Progenitor cell of endocrine pancreas (in vitro differentiated cells): ENCODE measurements at regions not wholly inside any gene's neighbourhood (a gene's known extent, or its start where the extent isn't known, plus 50 kb on each side); places are given as distances from the start of the nearest gene placed in this dataset.

ENCODE experiments used
- DNase-seq: peaks from one replicate; pipeline ENCODE4 v3.0.0; 2021; ENCODE audit warnings: low spot score; ENCODE audit not compliant: unreplicated experiment
- H3K27ac Mint-ChIP-seq: 2 replicates; pipeline ENCODE4 v1.8.0; 2021; ENCODE audit warnings: mild to moderate bottlenecking, moderate library complexity, mixed read lengths
- H3K27me3 Mint-ChIP-seq: 2 replicates; pipeline ENCODE4 v1.8.0; 2021; ENCODE audit warnings: mixed read lengths
- H3K36me3 Mint-ChIP-seq: 2 replicates; pipeline ENCODE4 v1.8.0; 2022; ENCODE audit warnings: mixed read lengths; ENCODE audit not compliant: insufficient read depth
- H3K4me1 Mint-ChIP-seq: 2 replicates; pipeline ENCODE4 v1.8.0; 2021; ENCODE audit warnings: low read depth, mixed read lengths
- H3K4me3 Mint-ChIP-seq: 2 replicates; pipeline ENCODE4 v1.8.0; 2021; ENCODE audit warnings: low read depth, mild to moderate bottlenecking, moderate library complexity, mixed read lengths
- H3K9me3 Mint-ChIP-seq: 2 replicates; pipeline ENCODE4 v1.8.0; 2021; ENCODE audit warnings: low read depth, mixed read lengths
- TF ChIP-seq, protein P1 (sequence below): fragments of 200-600 bp; sonication (generic); IDR thresholded peaks from one replicate; pipeline ENCODE4 v1.5.0; 2021; ENCODE audit warnings: antibody characterized with exemption, mild to moderate bottlenecking; ENCODE audit not compliant: unreplicated experiment

DNA sequence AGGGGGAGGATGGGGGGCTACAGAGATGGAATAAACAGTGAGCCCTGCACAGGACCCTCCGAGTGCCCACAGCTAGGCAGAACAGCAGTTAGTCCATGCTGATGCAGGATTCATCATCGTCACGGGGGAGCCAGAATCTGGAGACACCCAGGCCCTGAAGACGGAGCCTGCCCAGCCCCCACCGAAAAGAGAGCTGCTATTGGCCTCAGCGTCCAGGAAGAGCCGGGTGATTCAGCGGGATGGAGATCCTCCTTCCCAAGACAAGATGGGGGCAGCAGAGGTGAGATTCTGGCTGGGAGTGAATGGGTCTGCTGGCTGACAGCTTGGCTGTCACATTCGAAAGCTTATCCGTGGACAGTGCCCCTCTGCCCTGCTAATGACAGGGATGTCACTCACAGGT lies 133.6 kb upstream of the CRHR1 start:
- H3K9me3 Mint-ChIP-seq = no peaks in the 10 kb centered on the region
- peaks cover 2% of the 10 kb centered on the region for H3K4me1 Mint-ChIP-seq
- TF ChIP-seq, protein P1, sequence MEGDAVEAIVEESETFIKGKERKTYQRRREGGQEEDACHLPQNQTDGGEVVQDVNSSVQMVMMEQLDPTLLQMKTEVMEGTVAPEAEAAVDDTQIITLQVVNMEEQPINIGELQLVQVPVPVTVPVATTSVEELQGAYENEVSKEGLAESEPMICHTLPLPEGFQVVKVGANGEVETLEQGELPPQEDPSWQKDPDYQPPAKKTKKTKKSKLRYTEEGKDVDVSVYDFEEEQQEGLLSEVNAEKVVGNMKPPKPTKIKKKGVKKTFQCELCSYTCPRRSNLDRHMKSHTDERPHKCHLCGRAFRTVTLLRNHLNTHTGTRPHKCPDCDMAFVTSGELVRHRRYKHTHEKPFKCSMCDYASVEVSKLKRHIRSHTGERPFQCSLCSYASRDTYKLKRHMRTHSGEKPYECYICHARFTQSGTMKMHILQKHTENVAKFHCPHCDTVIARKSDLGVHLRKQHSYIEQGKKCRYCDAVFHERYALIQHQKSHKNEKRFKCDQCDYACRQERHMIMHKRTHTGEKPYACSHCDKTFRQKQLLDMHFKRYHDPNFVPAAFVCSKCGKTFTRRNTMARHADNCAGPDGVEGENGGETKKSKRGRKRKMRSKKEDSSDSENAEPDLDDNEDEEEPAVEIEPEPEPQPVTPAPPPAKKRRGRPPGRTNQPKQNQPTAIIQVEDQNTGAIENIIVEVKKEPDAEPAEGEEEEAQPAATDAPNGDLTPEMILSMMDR = no peak
- no peak for DNase-seq
- H3K27ac Mint-ChIP-seq = no peak overlapping the region
- H3K4me3 Mint-ChIP-seq = no peak overlapping the region
- no peaks in the 10 kb centered on the region for H3K27me3 Mint-ChIP-seq
- no peaks in the 10 kb centered on the region for H3K36me3 Mint-ChIP-seq

DNA sequence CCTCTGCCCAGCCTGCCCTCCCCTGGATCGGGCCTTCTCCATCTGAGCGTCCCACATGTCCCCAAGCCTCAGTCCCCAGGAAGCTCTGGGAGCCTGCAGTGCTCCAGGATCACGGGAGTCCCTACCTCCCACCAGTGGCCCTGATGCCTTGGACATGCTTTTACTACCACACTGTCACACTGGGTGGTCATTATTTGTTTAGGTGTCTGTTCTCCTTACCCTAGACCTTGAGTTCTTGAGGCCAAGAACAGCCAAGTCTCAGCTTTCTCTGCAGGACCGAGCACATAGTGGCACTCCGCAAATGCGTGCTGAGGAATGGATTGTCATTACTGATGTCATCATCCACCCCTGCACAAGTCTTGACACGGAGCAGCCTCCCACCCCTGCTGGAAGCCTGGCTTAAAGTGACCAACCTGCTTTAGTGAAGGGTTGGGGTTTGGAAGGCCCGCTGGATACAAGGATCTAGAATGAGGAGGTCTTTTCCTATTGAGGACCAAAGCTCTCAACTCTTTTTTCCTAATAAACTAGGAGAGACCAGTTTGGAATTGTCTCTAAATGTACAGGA lies 132.9 kb upstream of the CRHR1 start:
- no peak for DNase-seq
- Mint-ChIP-seq H3K27ac (no peak overlapping the region), H3K4me1 (peaks cover 1% of the 10 kb centered on the region), H3K27me3 (no peaks in the 10 kb centered on the region), H3K9me3 (no peaks in the 10 kb centered on the region), H3K36me3 (no peaks in the 10 kb centered on the region), H3K4me3 (no peak overlapping the region)
- TF ChIP-seq, protein P1 = no peak

DNA sequence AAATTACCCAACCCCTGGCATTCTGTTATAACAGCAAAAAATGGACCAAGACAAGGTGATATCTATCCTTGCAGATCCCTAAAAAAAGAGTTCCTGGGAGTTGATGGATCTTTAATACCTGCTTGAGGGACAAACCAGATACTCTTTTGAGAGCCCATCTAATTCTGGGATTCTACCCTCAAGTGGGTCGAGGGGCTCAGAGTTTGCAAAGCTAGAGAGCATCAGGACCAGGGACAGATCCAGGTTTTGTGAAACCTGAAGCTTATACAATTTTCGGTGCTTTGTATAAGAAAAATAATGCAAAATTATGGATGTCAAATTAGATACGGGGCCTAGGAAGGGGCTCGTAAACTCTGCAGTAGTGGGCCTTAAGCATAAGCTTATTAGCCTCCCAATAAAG lies 130.5 kb upstream of the CRHR1 start:
- Mint-ChIP-seq H3K36me3 (no peaks in the 10 kb centered on the region), H3K9me3 (no peaks in the 10 kb centered on the region), H3K27me3 (no peaks in the 10 kb centered on the region), H3K4me1 (no peaks in the 10 kb centered on the region), H3K27ac (no peak overlapping the region), H3K4me3 (no peak overlapping the region)
- DNase-seq = no peak
- TF ChIP-seq, protein P1 = no peak

DNA sequence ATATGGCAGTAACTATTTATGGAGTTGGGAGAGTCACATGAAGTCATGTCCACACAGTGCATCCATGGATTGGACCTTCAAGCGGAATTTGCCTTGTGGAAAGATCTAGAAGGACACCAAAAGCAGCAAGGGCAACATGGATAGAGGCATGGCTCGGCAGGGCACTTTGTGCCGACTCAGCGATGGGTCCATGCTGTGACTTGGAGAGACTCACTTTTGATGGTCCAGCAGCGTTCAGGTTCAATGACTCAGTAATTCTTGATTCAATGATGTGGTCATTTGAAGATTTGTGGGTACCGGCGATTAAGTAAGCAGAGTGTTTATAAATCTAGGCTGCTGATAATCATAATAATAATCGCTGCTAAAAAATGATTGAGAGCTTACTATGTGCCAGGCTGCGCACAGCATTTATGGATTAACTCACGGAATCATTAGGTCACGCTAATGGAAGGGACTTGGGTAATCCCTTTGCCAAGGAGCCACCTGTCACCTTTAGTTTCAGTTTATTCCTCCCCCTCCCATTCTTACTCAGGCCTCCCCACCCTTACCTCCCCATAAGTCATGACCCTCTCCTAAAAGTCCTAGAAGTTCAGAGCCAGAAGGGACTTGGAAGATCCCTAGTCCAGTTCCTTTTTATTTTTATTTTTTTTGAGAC lies 127.5 kb upstream of the CRHR1 start:
- no peak overlapping the region for H3K4me3 Mint-ChIP-seq
- H3K4me1 Mint-ChIP-seq = no peaks in the 10 kb centered on the region
- H3K36me3 Mint-ChIP-seq = no peaks in the 10 kb centered on the region
- no peak overlapping the region for H3K27ac Mint-ChIP-seq
- no peaks in the 10 kb centered on the region for H3K9me3 Mint-ChIP-seq
- TF ChIP-seq, protein P1 = no peak
- no peak for DNase-seq
- H3K27me3 Mint-ChIP-seq = peaks cover 7% of the 10 kb centered on the region

DNA sequence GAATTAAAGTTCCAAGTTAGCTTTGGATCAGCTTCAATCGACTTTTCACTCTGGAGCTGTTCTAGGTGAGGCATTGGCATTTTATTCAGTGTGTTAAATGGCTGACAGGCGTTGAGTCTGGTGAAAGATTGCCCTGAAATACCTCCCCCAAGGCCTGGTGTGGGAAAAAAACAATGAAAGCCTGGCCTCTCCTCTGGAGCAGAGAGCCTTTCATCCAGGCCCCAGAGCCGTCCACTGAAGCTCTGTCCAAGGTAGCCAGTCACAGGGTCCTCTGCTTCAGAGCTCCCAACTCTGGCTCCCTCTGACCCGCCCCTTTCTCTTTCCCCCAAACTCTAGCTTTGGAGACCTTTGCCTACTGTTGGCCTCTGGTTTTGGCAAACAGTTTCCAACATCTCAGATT lies 123.6 kb upstream of the CRHR1 start:
- Mint-ChIP-seq H3K27me3 (peaks cover 13% of the 10 kb centered on the region), H3K9me3 (peaks cover 4% of the 10 kb centered on the region), H3K27ac (peak overlapping the region; percentile 49), H3K4me3 (no peak overlapping the region), H3K36me3 (no peaks in the 10 kb centered on the region), H3K4me1 (no peaks in the 10 kb centered on the region)
- TF ChIP-seq, protein P1 = no peak
- peak; percentile 22 for DNase-seq
